Glomerular endothelial cell (primary cell): ENCODE measurements at regions not wholly inside any gene's neighbourhood (a gene's known extent, or its start where the extent isn't known, plus 50 kb on each side); places are given as distances from the start of the nearest gene placed in this dataset.
"Not testable (repeated sequence)": the region's sequence is repeated elsewhere in the genome, so short reads cannot be mapped to it uniquely, and the experiment has no call there.

Experiments
- DNase-seq: peaks from one replicate; pipeline ENCODE4 v3.0.0-alpha.2; 2011; ENCODE audit warnings: low read depth, low spot score; ENCODE audit errors: extremely low read depth

DNA sequence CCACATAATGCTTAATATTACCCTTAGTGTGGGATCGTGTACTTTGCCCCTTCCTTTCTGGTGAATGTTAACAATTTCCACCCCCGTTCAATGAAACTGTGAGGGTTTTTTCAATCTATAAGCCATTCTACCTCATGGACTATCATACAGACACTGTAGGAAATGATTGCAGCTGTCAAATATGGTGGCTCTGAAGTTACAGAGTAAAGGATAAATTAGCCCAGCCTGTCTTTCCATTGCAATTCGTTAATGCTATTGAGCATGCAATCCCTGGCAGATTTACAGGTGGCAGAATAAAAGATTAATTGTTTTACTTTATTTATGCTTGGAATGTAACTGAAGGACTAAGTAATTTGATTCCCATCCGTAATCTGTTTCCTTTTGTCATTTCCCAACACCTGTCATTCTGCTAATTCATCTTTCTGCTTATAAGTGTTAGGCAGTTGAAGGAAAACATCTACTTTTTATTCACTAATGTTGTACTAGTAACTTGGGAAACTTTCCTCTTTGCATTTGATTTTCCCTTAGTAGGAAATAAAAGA lies 1211.6 kb upstream of the LRRN3 start:
- no peak for DNase-seq

DNA sequence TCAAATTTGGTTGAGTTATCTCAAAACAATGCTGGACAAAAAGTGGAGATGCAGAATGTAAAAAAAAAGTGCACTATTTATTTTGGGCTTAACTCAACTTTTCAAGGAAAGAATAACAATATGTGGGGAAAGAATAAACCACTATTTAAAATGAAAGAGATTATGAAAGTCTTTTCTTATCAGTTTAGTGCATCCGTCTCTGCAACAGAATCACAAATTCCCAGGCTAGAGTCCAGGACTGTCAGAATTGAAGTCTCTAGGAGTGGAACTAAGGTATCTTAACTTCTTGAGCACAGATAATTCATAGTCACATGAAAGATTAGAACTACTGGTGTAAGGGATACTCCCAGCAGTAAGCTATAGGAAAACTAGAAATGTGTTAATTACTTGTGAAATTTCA lies 1200.3 kb upstream of the LRRN3 start:
- no peak for DNase-seq

DNA sequence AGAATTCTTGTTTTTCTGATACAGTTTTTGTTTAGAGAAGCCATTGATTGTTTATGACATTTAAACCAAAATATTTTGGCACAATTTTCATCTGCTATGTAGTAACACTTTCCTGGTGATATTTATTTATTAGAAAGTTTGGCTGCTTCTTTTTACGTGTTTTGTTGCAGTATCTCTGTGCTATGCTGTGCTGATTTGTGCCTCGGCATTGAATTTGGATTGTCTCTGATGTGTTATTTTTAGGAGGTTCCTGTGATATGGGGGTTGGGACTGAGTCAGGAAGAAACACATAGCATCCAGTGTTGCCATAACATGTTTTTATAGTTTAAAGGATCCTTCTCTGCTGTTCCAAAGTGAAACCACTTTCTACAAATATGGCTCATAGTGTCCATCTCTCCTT lies 1197.7 kb upstream of the LRRN3 start:
- DNase-seq, result no peak

DNA sequence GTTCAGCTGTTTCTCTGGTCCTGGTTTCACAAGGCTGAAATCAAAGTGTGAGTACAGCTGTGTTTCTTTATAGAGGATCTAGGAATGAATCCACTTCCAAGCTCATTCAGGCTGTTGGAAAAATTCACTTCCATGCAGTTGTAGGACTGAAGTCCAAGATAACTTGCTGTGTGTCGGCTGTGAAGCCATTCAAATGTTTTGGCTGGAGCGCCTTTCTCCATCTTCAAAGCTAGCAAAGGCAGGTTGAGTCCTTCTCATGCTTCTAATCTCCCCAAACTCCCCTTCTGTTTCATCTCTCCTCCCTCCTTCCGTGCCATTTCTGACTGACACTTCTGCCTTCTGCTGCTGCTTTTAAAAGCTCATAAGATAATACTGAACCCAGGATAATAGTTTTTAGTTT lies 1195.4 kb upstream of the LRRN3 start:
- DNase-seq, result no peak

DNA sequence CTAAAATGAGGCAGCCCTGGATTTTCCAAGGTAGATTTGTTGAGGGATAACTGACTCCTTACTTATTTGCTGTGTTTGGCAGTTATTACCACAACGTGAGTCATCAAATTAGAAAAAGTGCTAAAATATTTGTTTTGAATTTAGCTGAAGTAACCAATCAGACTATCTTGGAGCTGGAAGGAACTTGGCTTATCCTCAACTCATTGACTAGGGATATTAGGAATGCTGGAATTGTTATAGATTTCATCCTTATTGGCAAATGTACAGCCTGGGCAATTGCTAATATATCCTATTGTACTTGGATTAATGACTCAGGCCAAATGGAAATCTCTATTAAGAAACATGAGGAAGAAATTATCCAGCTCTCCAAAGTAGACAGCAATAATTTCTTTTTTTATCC lies 1189.0 kb upstream of the LRRN3 start:
- no peak for DNase-seq

DNA sequence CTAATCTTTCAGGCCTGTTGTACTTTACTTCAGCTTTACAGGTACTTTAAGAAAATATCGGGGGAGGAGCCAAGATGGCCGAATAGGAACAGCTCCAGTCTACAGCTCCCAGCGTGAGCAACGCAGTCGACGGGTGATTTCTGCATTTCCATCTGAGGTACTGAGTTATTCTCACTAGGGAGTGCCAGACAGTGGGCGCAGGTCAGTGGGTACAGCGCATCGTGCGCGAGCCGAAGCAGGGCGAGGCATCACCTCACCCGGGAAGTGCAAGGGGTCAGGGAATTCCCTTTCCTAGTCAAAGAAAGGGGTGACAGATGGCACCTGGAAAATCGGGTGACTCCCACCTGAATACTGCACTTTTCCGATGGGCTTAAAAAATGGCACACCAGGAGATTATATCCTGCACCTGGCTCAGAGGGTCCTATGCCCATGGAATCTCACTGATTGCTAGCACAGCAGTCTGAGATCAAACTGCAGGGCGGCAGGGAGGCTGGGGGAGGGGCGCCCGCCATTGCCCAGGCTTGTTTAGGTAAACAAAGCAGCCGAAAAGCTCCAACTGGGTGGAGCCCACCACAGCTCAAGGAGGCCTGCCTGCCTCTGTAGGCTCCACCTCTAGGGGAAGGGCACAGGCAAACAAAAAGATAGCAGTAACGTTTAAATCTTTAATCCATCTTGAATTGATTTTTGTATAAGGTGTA lies 1185.4 kb upstream of the LRRN3 start:
- DNase-seq, result not testable (repeated sequence)

DNA sequence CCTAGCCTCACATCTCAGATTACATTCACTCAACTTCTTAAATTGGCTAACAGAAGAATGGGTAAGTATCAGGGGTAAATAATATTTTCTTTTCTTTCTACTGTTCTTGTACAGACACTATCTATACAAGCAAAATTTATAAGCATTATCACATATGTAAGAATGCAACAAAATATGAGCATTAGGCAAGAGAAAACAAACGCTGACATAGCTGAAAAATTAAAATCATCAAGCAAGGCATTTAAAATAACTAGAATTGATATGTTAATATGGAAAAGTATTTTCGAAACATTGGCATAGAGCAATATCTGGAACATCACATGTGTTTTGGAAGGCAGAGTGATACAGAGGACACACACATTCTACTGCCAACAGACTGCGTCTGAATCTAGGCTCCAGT lies 1175.3 kb upstream of the LRRN3 start:
- no peak for DNase-seq

DNA sequence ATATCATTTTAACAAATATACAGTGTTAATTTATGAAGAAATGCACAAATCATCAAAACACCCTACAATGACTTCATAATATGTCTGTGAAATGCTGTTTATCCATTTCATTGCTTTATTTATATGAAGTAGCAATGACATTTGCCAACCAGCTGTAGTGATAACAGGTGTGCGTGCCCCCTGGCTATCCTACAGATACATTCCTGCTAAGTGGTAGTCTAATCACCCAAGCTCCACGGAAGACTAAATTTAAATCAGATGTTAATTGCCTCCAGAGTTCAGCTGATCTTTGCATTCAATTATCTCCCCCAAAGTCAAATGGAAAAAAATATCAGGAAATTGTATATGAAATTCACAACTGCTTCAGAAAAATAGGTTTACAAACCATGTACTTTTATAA lies 1164.2 kb upstream of the LRRN3 start:
- no peak for DNase-seq

DNA sequence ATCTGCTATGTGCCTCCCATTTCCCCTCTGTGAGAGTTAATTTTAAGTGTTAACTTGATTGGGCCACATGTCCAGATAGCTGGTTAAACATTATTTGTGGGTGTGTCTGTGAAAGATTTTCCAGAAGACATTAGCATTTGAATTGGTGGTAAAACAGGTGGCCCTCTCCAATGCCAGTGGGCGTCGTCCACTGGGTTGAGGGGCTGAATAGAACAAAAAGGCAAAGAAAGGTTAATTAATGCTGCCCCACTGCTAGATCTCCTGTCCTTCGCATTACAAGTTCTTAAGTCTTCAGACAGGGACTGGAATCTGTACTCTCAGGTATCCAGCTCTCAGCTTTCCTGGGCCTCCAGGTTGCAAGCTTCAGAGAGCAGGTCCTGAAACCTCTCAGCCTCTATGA lies 1160.9 kb upstream of the LRRN3 start:
- DNase-seq, result no peak

DNA sequence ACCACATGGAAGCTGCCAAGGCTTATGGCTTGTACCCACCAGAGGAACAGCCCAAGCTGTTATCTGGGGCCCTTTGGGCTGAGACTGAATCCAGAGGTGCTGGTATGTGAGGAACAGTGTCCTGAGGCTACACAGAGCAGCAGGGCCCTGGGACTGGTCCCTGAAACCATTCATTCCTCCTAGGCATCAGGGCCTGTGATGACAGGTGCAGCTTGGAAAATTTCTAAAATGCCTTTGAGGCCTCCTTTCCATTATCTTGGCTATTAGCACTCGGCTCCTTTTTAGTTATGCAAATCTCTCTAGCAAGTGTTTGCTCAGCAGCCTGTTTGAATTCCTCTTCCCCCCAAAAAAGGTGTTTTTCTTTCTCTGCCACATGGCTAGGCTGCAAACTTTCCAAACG lies 1151.7 kb upstream of the LRRN3 start:
- no peak for DNase-seq

DNA sequence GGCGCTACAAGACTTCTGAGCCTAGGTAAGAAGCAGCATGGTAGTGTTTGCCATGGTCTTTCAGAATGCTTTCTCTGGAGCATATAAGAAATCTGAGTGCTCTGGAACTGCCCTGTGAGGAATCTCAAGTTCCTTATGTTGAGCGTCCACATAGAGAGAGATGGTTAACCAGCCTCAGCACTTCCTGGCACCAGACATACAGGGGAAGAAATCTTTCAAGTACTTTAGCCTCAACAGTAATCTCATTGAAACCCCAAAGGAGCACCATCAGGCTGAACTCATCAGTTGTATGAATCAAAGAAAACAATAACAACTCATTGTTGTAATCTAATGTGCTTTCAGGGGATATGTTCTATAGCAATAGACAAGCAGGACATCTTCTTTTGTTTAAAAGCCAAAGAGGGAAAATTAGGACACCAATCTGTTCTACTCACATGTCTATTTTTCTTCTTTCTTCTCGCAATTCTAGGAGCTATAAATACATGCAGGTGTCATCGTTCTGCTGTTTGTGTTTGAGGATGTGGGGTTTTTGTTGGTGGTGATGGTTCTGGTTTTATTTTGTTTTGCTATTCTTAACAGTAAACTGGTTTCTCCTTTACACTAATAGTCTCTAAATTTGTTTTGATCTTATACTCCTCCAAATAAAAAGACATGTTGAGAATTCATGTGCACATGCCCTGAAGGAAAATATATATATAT lies 1145.0 kb upstream of the LRRN3 start:
- DNase-seq, result no peak

DNA sequence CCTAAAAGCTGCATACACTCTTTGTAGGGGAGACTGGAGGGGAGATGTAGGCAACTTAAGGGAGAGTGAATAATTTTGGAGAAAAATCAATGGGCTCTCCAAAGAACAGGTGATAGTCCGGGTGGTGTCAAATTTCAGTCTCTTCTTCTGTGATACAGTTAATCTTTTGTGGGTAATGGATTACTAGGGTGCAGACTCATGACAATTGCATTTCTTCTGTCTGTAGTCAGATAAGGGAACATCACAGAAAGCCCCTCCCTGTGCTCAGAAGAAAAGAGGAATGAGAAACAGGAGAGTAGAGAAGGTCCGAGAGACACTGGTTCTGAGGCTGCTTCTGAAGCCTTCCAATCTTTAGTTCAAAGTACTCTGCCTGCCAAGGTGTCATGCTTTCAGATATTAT lies 1140.7 kb upstream of the LRRN3 start:
- DNase-seq, result no peak

DNA sequence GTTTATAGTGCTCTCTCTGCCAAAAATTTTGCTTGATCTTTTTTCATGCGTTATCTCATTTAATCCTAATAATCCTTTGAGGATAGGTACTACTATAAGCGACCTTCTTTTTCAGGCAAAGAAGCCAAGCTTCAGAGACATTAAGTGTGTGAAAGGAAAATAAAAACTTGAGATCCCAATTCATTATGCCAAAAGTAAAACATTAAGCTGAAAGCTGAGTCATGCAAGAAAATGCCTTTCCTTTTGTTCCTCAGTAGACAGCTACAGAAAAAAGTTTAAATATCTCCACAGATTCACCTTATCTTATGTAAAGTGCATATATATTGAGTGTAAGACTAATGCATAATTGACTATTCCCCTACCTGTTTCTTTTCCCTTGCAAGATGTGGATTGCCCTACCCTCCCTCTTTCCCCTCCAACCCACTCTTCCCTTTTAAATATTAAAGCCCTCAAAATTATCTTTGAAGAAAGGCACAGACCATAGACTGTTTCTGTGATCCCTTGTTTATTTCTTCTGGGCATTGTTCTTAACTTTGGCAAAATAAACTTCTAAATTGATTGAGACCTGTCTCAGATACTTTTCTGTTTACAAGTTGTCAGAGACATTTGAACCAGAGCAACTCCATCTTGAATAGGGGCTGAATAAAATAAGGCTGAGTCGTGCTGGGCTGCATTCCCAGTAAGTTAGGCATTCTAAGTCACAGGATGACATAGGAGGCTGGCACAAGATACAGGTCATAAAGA lies 1139.9 kb upstream of the LRRN3 start:
- DNase-seq, result no peak

DNA sequence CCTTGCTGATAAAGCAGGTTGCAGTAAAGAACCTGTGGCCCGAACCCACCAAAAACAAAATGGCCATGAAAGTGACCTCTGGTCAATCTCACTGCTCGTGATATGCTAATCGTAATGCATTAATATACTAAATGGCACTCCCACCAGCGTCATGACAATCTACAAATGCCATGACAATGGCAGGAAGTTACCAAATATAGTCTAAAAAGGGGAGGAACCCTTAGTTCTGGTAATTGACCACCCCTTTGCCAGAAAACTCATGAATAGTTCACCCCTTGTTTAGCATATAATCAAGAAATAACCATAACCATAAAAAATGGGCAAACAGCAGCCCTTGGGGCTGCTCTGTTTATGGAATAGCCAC lies 1139.4 kb upstream of the LRRN3 start:
- DNase-seq, result no peak

DNA sequence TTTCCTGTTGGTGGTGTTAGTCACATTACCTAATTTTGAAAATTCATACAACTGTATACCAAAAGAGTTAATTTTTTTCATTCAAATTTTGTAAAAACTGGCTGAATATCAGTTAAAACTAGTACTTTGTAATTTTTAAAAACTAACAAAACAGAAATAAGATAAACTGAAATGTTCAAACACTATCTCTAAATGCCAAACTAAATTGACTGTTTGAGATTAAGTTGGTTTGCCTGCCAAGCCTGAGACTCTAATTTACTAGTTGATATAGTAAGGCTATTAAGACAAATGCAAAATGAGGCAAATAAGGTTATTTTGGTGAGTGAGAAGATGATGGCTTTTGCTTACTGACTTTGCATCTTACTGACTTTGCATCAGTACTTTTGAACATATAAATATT lies 1134.9 kb upstream of the LRRN3 start:
- DNase-seq, result no peak

DNA sequence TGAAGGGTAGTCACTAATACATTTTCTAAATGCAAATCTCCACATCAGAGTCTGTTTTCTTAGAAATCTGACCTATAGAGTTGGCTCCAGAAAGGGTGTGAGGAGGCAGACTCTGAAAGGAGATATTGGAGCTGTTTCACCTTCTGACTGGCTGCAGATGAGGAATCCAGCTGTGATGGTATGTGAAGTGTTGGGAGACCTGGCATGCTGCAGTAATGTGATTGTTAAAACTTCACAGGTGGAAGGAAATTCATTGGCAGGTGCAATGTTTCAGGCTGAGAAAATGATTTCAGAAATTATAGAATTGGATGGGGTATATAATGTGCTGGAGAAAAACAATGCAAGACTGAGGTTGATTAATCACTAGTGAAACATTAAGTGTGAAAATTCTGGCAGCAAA lies 1134.0 kb upstream of the LRRN3 start:
- no peak for DNase-seq

DNA sequence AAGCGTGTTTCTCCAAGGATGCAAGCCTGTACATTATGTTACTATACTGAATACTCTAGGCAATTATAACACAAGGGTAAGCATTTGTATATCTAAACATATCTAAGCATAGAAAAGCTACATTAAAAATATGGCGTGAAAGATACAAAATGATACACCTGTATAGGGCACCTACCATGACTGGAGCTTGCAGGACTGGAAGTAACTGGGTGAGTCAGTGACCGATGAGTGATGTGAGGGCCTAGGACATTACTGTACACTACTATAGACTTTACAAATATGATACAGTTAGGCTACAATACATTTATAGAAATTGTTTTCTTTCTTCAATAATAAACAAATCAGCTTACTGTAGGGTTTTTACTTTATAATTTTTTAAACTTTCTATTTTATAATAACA lies 1127.2 kb upstream of the LRRN3 start:
- DNase-seq, result no peak

DNA sequence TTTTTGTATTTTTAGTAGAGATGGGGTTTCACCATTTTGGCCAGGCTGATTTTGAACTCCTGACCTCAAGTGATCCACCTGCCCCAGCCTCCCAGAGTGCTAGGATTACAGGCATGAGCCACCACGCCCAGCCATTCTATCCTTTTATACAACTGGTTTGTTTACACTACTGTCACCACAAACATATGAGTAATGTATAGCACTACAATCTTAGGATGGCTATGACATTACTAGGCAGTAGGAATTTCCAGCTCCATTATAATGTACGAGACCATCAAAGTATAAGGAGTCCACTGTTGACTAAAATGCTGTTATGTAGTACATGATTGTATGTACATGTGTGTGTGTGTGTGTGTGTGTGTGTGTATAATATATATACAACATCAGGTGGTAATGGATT lies 1126.1 kb upstream of the LRRN3 start:
- DNase-seq, result no peak

DNA sequence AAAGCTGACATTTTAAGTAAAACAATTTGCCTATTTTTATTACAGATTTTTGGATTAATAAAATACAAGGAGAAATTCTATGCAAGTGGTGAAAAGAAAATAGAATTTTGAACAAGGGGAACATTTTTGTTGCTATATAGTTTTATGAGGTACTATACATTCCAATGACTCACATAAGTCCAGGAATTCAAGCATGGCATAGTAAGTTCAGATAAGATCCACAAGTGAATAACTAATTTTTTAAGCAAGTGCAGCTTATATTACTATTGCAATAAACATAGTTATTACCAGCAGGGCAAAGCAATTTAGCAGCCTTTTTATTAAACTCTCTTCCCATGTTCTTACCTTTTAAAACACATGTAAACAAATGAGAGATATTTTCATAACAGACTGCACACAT lies 1123.5 kb upstream of the LRRN3 start:
- DNase-seq, result no peak

DNA sequence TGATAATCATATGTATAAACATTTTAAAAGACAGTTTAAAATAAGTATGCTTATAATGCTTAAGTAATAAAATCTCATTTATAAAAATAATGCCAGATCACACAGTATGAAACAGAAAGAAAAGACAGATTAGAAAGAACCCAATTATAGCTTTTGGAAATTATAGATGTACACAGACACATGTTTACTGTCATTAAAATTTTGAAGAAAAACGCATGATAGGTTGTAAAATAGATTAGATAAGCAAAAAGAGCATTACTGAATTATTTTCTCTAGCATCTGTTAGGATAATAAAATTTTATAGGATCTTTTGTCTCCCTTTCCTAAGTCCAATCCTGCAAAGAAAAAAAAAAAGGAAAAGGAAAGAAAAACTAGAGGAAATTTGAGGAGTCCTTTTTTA lies 1107.3 kb upstream of the LRRN3 start:
- DNase-seq, result no peak

DNA sequence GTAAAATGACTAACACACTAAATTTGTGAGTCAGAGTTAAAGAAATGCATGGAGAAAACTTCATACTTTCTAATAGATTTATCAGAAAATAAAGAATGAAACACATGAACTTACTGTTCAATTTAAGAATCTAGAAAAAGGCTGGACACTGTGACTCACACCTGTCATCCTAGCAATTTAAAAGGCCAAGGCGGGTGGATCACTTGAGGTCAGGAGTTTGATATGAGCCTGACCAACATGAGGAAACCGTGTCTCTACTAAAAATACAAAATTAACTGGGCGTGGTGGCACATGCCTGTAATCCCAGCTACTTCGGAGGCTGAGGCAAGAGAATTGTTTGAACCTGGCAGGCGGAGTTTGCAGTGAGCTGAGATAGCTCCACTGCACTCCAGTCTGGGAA lies 1106.2 kb upstream of the LRRN3 start:
- no peak for DNase-seq

DNA sequence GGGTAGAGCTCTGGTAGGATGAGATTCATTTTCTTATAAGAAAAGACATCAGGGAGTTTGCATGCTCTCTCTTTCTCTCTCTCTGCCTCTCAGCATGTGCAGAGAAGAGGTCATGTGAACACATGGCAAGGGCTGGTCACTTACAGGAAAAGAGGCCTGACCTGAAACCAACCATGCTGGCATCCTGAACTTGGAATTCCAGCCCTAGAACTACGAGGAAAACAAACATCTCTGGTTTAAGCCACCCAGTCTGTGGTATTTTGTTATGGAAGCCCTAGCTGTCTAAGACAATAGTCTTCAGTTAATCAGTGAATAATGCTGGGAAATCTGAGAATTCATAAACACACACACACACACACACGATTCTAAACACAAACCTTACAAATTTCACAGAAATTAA lies 1104.2 kb upstream of the LRRN3 start:
- no peak for DNase-seq
